H1 (cell line): ENCODE measurements at regions not wholly inside any gene's neighbourhood (a gene's known extent, or its start where the extent isn't known, plus 50 kb on each side); places are given as distances from the start of the nearest gene placed in this dataset.

Experiments used
- CTCF ChIA-PET: fragments of 300-600 bp; sonication (Branson Sonifier 250); formaldehyde crosslinking; loops from one replicate; lab custom pipeline; 2021; ENCODE audit not compliant: partially characterized antibody; lab: Charles Lee
- POLR2A ChIA-PET: fragments of 300-600 bp; sonication (Branson Sonifier 250); formaldehyde crosslinking; loops from one replicate; lab custom pipeline; 2021; ENCODE audit warnings: inconsistent platforms; ENCODE audit not compliant: partially characterized antibody; lab: Charles Lee
- DNase-seq, 2 experiments: peaks; one replicate each; pipeline versions ENCODE4 v3.0.0 to v3.0.0-alpha.2; 2010 to 2022; ENCODE audit warnings: low spot score in 2 of 2, low read depth in 1 of 2, mixed read lengths in 1 of 2
- FAIRE-seq: peaks from 2 replicates; lab custom pipeline; 2011; peaks lifted over from hg19 to GRCh38; lab: Jason Lieb, UNC
- H2AFZ ChIP-seq: 2 replicates; pipeline ENCODE4 v1.8.1; 2012; ENCODE audit warnings: low read length, inconsistent platforms
- H2AK5ac ChIP-seq: 2 replicates; pipeline ENCODE4 v1.6.1; 2013; ENCODE audit warnings: low read depth, low read length
- H2BK120ac ChIP-seq: replicated peaks from 2 replicates; pipeline ENCODE3; 2013; ENCODE audit warnings: low read depth, low read length, inconsistent platforms
- H2BK12ac ChIP-seq: 2 replicates; pipeline ENCODE4 v1.6.1; 2013; ENCODE audit warnings: low read depth, low read length
- H2BK15ac ChIP-seq: 2 replicates; pipeline ENCODE4 v1.6.1; 2013; ENCODE audit warnings: low read length
- H2BK20ac ChIP-seq: 2 replicates; pipeline ENCODE4 v1.6.1; 2013; ENCODE audit warnings: low read length
- H2BK5ac ChIP-seq: 2 replicates; pipeline ENCODE4 v1.6.1; 2013; ENCODE audit warnings: low read depth, low read length
- H3K14ac ChIP-seq: 2 replicates; pipeline ENCODE4 v1.6.1; 2013; ENCODE audit warnings: inconsistent platforms; ENCODE audit not compliant: insufficient read length
- H3K18ac ChIP-seq: 2 replicates; pipeline ENCODE4 v1.6.1; 2013; ENCODE audit warnings: low read length; ENCODE audit errors: extremely low read depth
- H3K23ac ChIP-seq: 2 replicates; pipeline ENCODE4 v1.6.1; 2013; ENCODE audit warnings: inconsistent platforms; ENCODE audit not compliant: insufficient read length
- H3K23me2 ChIP-seq: 2 replicates; pipeline ENCODE4 v1.6.1; 2013; ENCODE audit warnings: low read depth, low read length
- H3K27ac ChIP-seq: 2 replicates; pipeline ENCODE4 v1.6.1; 2011; ENCODE audit warnings: low read depth, low read length, inconsistent platforms
- H3K27me3 ChIP-seq, 4 experiments: replicated peaks in 1 of 4; 1 replicate in 1 of 4; 2 replicates in 3 of 4; pipeline versions ENCODE4 v1.6.1 to v1.8.1; 2011 to 2013; ENCODE audit warnings: low read length in 3 of 4, mild to moderate bottlenecking in 3 of 4, inconsistent platforms in 2 of 4, mixed read lengths in 2 of 4, moderate library complexity in 1 of 4; ENCODE audit not compliant: control insufficient read depth in 3 of 4, insufficient read depth in 3 of 4; ENCODE audit errors: extremely low read depth in 1 of 4
- H3K36me3 ChIP-seq, 4 experiments: 2 replicates each; pipeline versions ENCODE4 v1.6.1 to v1.8.1; 2011 to 2013; ENCODE audit warnings: mild to moderate bottlenecking in 4 of 4, low read length in 3 of 4, moderate library complexity in 2 of 4, control low read depth in 1 of 4, inconsistent platforms in 1 of 4; ENCODE audit not compliant: insufficient read depth in 4 of 4, control insufficient read depth in 2 of 4
- H3K4ac ChIP-seq: replicated peaks from 2 replicates; pipeline ENCODE3; 2013; ENCODE audit warnings: low read length, low read depth, mixed read lengths, inconsistent platforms; ENCODE audit not compliant: insufficient read length
- H3K4me1 ChIP-seq, 4 experiments: replicated peaks in 1 of 4; 1 replicate in 1 of 4; 2 replicates in 3 of 4; pipeline versions ENCODE4 v1.6.1 to v1.8.1; 2011 to 2013; ENCODE audit warnings: low read length in 3 of 4, inconsistent platforms in 2 of 4, mixed read lengths in 1 of 4; ENCODE audit not compliant: insufficient read depth in 4 of 4, control insufficient read depth in 3 of 4
- H3K4me2 ChIP-seq, 2 experiments: 2 replicates each; pipeline versions ENCODE4 v1.6.1 to v1.8.1; 2011 to 2013; ENCODE audit warnings: low read depth in 2 of 2, low read length in 2 of 2, control low read depth in 1 of 2, inconsistent platforms in 1 of 2, mild to moderate bottlenecking in 1 of 2; ENCODE audit not compliant: insufficient read depth in 1 of 2
- H3K4me3 ChIP-seq, 4 experiments: fragments of 200-600, 300-600 bp in 1 of 4; sonication (generic), shearing (Covaris generic), sonication (Bioruptor Twin) in 1 of 4; 2 replicates each; pipeline versions ENCODE4 v1.5.1 to v1.8.1; 2011 to 2016; ENCODE audit warnings: low read length in 4 of 4, low read depth in 3 of 4, control low read depth in 2 of 4, inconsistent platforms in 2 of 4, mild to moderate bottlenecking in 2 of 4, mixed read lengths in 1 of 4, moderate library complexity in 1 of 4; ENCODE audit not compliant: insufficient read depth in 2 of 4; ENCODE audit errors: extremely low read depth in 1 of 4
- H3K56ac ChIP-seq: replicated peaks from 2 replicates; pipeline ENCODE3; 2013; ENCODE audit warnings: low read depth, mild to moderate bottlenecking, mixed read lengths, low read length, inconsistent platforms; ENCODE audit not compliant: insufficient read length
- H3K79me1 ChIP-seq: 2 replicates; pipeline ENCODE4 v1.6.1; 2013; ENCODE audit warnings: low read depth, low read length, control low read depth
- H3K79me2 ChIP-seq, 2 experiments: 2 replicates each; pipeline versions ENCODE4 v1.6.1 to v1.8.1; 2012 to 2013; ENCODE audit warnings: low read length in 2 of 2, mild to moderate bottlenecking in 2 of 2, inconsistent platforms in 1 of 2; ENCODE audit not compliant: insufficient read depth in 2 of 2, control insufficient read depth in 1 of 2
- H3K9ac ChIP-seq, 4 experiments: replicated peaks in 1 of 4; 1 replicate in 1 of 4; 2 replicates in 3 of 4; pipeline versions ENCODE4 v1.6.1 to v1.8.1; 2011 to 2013; ENCODE audit warnings: low read depth in 3 of 4, low read length in 3 of 4, control low read depth in 2 of 4, mild to moderate bottlenecking in 2 of 4, moderate library complexity in 2 of 4, inconsistent platforms in 1 of 4; ENCODE audit errors: extremely low read depth in 1 of 4
- H3K9me3 ChIP-seq, 2 experiments: 2 replicates each; pipeline versions ENCODE4 v1.6.1 to v1.8.1; 2012 to 2013; ENCODE audit warnings: mild to moderate bottlenecking in 2 of 2, moderate library complexity in 2 of 2, control low read depth in 1 of 2, inconsistent platforms in 1 of 2, low read depth in 1 of 2, low read length in 1 of 2, mixed read lengths in 1 of 2; ENCODE audit not compliant: insufficient read depth in 2 of 2
- H4K20me1 ChIP-seq, 2 experiments: replicated peaks in 1 of 2; 2 replicates each; pipeline versions ENCODE3 to v1.8.1; 2011 to 2013; ENCODE audit warnings: inconsistent platforms in 2 of 2, low read length in 2 of 2, mild to moderate bottlenecking in 1 of 2; ENCODE audit not compliant: insufficient read depth in 2 of 2, control insufficient read depth in 1 of 2
- H4K5ac ChIP-seq: 2 replicates; pipeline ENCODE4 v1.6.1; 2013; ENCODE audit warnings: low read length, low read depth, mixed read lengths, inconsistent platforms; ENCODE audit not compliant: insufficient read length
- H4K8ac ChIP-seq: 2 replicates; pipeline ENCODE4 v1.8.0; 2013; ENCODE audit warnings: mild to moderate bottlenecking, moderate library complexity, low read length, inconsistent platforms; ENCODE audit not compliant: insufficient read depth; ENCODE audit errors: extremely low read depth
- H4K91ac ChIP-seq: replicated peaks from 2 replicates; pipeline ENCODE3; 2013; ENCODE audit warnings: low read length, mixed read lengths, inconsistent platforms; ENCODE audit not compliant: insufficient read length
- BCL11A ChIP-seq, 2 experiments: IDR thresholded peaks; one replicate each; pipeline ENCODE4 v1.6.1; 2011; ENCODE audit warnings: low read depth in 2 of 2, low read length in 2 of 2, mild to moderate bottlenecking in 2 of 2
- CEBPB ChIP-seq: IDR thresholded peaks from 2 replicates; pipeline ENCODE4 v1.6.1; 2012; ENCODE audit warnings: low read depth, low read length
- CHD1 ChIP-seq: IDR thresholded peaks from 2 replicates; pipeline ENCODE4 v1.6.1; 2012; ENCODE audit warnings: low read depth, low read length, improper control_type of control experiment
- CREB1 ChIP-seq: IDR thresholded peaks from 2 replicates; pipeline ENCODE4 v1.6.1; 2012; ENCODE audit warnings: inconsistent platforms
- GTF2F1 ChIP-seq: IDR thresholded peaks from 2 replicates; pipeline ENCODE4 v1.6.1; 2012; ENCODE audit warnings: low read depth, low read length, improper control_type of control experiment, borderline replicate concordance
- MAFK ChIP-seq: IDR thresholded peaks from 2 replicates; pipeline ENCODE4 v1.6.1; 2012; ENCODE audit warnings: low read depth, mild to moderate bottlenecking, improper control_type of control experiment, low read length
- POLR2AphosphoS5 ChIP-seq: IDR thresholded peaks from 2 replicates; pipeline ENCODE4 v1.6.1; 2011; ENCODE audit warnings: low read depth, low read length
- SP2 ChIP-seq: IDR thresholded peaks from 2 replicates; pipeline ENCODE4 v1.6.1; 2012; ENCODE audit warnings: mild to moderate bottlenecking, low read length, inconsistent platforms
- SP4 ChIP-seq: IDR thresholded peaks from 2 replicates; pipeline ENCODE4 v1.6.1; 2012; ENCODE audit warnings: low read length, inconsistent platforms
- TCF12 ChIP-seq: IDR thresholded peaks from 2 replicates; pipeline ENCODE4 v1.6.1; 2011; ENCODE audit warnings: low read depth, mild to moderate bottlenecking, low read length
- ZNF274 ChIP-seq: IDR thresholded peaks from 2 replicates; pipeline ENCODE4 v1.7.0; 2012; ENCODE audit warnings: low read length, borderline replicate concordance; ENCODE audit errors: extremely low read depth
- WGBS, 2 experiments: shearing (Covaris generic) in 1 of 2; methylation state at CpG; one replicate each; pipeline versions ENCODE4 v1.1.6 to v1.1.7; 2013 to 2015; ENCODE audit warnings: low lambda C conversion rate in 2 of 2, mixed read lengths in 2 of 2, inconsistent platforms in 1 of 2, low coverage in 1 of 2, missing lambda C conversion rate in 1 of 2; ENCODE audit not compliant: insufficient replicate concordance in 2 of 2, insufficient coverage in 1 of 2, insufficient read length in 1 of 2; ENCODE audit errors: extremely low coverage in 1 of 2, missing lambda C conversion rate in 1 of 2; 5-methylcytosine and 5-hydroxymethylcytosine counted together
- TF ChIP-seq, protein P1 (sequence below): IDR thresholded peaks from 2 replicates; pipeline ENCODE4 v1.6.1; 2012; ENCODE audit warnings: inconsistent platforms

DNA sequence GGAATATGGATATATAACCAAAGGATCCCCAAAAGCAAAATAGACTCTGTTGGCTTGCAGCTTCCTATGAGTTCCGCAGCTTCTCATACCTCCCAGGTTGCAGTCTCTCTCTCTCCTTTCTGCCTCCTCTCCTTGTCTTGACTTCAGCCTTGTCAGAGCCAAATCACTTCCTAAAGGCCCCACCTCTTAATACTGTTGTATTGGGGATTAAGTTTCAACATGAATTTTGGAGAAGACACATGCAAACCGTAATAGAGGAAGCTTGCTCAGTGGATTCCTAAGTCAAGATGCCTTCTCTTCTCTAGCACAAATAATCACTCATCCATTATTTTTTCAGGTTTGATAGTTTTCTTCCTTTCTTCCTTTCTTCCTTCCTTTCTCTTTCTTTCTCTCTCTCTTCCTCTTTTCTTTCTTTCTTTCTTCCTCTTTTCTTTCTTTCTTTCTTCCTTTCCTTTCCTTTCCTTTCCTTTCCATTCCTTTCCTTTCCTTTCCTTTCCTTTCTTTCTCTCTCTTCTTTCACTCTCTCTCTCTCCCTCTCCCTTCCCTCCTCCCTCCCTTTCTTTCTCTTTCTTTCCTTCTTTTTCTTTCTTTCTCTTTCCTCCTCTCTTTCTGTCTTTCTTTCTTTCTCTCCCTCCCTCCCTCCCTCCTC is 411.3 kb upstream of the TPM1 start:
- H3K23me2 ChIP-seq: no peaks in the 10 kb centered on the region
- H2BK20ac ChIP-seq: no peak overlapping the region
- no peak overlapping the region for H3K14ac ChIP-seq
- ChIA-PET POLR2A (no interaction called here), CTCF (interaction anchor here (1.8 to 2.2 kb wide), 2 partner anchors 8 to 239 kb away, joined by 4 read pairs; no protein-coding TSS in a partner anchor)
- no peak overlapping the region for H4K8ac ChIP-seq
- H3K9ac ChIP-seq: no peak overlapping the region
- H4K91ac ChIP-seq: no peak overlapping the region
- H3K23ac ChIP-seq: no peak overlapping the region
- no peak overlapping the region for H2AFZ ChIP-seq
- H4K20me1 ChIP-seq: no peaks in the 10 kb centered on the region
- no peak overlapping the region for H3K4me2 ChIP-seq
- no peaks in the 10 kb centered on the region for H3K79me2 ChIP-seq
- H2BK120ac ChIP-seq: no peak overlapping the region
- H2BK12ac ChIP-seq: no peak overlapping the region
- H4K5ac ChIP-seq: no peak overlapping the region
- no peaks in the 10 kb centered on the region for H3K4me1 ChIP-seq
- no peaks in the 10 kb centered on the region for H3K9me3 ChIP-seq
- H3K27ac ChIP-seq: no peak overlapping the region
- H3K36me3 ChIP-seq: no peaks in the 10 kb centered on the region; a peak in 1 of 8 replicates
- H3K79me1 ChIP-seq: no peaks in the 10 kb centered on the region
- FAIRE-seq (no peak), DNase-seq (no peak)
- TF ChIP-seq CREB1: no peak
- no peak for TF ChIP-seq CHD1
- TF ChIP-seq BCL11A (IDR thresholded peaks at IDR 0.05; ENCODE audit: low read depth in 2 of 2, low read length in 2 of 2): no peak
- no peak for TF ChIP-seq CEBPB
- no peak for TF ChIP-seq TCF12
- no peak for TF ChIP-seq POLR2AphosphoS5
- no peak for TF ChIP-seq MAFK
- TF ChIP-seq ZNF274: no peak
- TF ChIP-seq, protein P1, sequence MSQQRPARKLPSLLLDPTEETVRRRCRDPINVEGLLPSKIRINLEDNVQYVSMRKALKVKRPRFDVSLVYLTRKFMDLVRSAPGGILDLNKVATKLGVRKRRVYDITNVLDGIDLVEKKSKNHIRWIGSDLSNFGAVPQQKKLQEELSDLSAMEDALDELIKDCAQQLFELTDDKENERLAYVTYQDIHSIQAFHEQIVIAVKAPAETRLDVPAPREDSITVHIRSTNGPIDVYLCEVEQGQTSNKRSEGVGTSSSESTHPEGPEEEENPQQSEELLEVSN: no peak
- no peak for TF ChIP-seq GTF2F1
- TF ChIP-seq SP4: no peak
- TF ChIP-seq SP2: no peak
- H3K56ac ChIP-seq: no peak overlapping the region
- no peak overlapping the region for H3K4me3 ChIP-seq
- no peak overlapping the region for H3K4ac ChIP-seq
- no peaks in the 10 kb centered on the region for H3K27me3 ChIP-seq
- H2BK5ac ChIP-seq: no peak overlapping the region
- no peak overlapping the region for H2BK15ac ChIP-seq
- 81% methylated on average over 2 of the region's 2 CpGs; no CpG with 5 or more reads in 1 of the 2 experiments for WGBS, 2 experiments
- no peak overlapping the region for H2AK5ac ChIP-seq
- H3K18ac ChIP-seq: no peak overlapping the region
